HCT116 (cell line): ENCODE measurements at regions not wholly inside any gene's neighbourhood (a gene's known extent, or its start where the extent isn't known, plus 50 kb on each side); places are given as distances from the start of the nearest gene placed in this dataset.
"Not testable (repeated sequence)": the region's sequence is repeated elsewhere in the genome, so short reads cannot be mapped to it uniquely, and the experiment has no call there.

Source experiments
- CEBPB ChIP-seq: IDR thresholded peaks from 2 replicates; pipeline ENCODE4 v1.6.1; 2012; ENCODE audit warnings: low read depth
- CTCF ChIP-seq, 3 experiments: fragments of 200-600 bp in 1 of 3; sonication (generic) in 1 of 3; IDR thresholded peaks in 2 of 3; conservative IDR thresholded peaks in 1 of 3; 2 replicates each; pipeline ENCODE4 v1.5.1; 2012 to 2017; ENCODE audit warnings: low read depth in 2 of 3, low read length in 2 of 3, antibody characterized with exemption in 1 of 3, borderline replicate concordance in 1 of 3, control low read depth in 1 of 3, mild to moderate bottlenecking in 1 of 3, mixed read lengths in 1 of 3, mixed run types in 1 of 3, moderate library complexity in 1 of 3; ENCODE audit not compliant: insufficient read depth in 1 of 3
- ELF1 ChIP-seq: IDR thresholded peaks from 2 replicates; pipeline ENCODE4 v1.6.1; 2012; ENCODE audit warnings: low read depth, borderline replicate concordance
- EZH2 ChIP-seq: fragments of 200-600 bp; sonication (generic); IDR thresholded peaks from 2 replicates; pipeline ENCODE4 v1.6.1; 2017; ENCODE audit warnings: antibody characterized with exemption, mixed run types
- FOSL1 ChIP-seq: IDR thresholded peaks from 2 replicates; pipeline ENCODE4 v1.6.1; 2012; ENCODE audit warnings: low read depth
- POLR2A ChIP-seq: IDR thresholded peaks from 2 replicates; pipeline ENCODE4 v1.7.0; 2011; ENCODE audit warnings: borderline replicate concordance; ENCODE audit not compliant: insufficient read depth, insufficient read length; ENCODE audit errors: extremely low read depth
- POLR2AphosphoS5 ChIP-seq: IDR thresholded peaks from 2 replicates; pipeline ENCODE4 v1.6.1; 2011; ENCODE audit warnings: mild to moderate bottlenecking, low read depth, low read length, moderate library complexity
- RAD21 ChIP-seq: IDR thresholded peaks from 2 replicates; pipeline ENCODE4 v1.6.1; 2012; ENCODE audit warnings: low read depth, mild to moderate bottlenecking
- ZBTB33 ChIP-seq: IDR thresholded peaks from 2 replicates; pipeline ENCODE4 v1.6.1; 2011; ENCODE audit warnings: mild to moderate bottlenecking, low read length, moderate library complexity; ENCODE audit not compliant: insufficient replicate concordance; ENCODE audit errors: extremely low read depth
- ZNF274 ChIP-seq: fragments of 200-500 bp; sonication (Bioruptor generic); IDR thresholded peaks from 2 replicates; pipeline ENCODE4 v1.6.1; 2014; ENCODE audit warnings: mild to moderate bottlenecking, low read depth, low read length, inconsistent platforms
- TF ChIP-seq, protein P1 (sequence below): IDR thresholded peaks from 2 replicates; pipeline ENCODE4 v1.6.1; 2012; ENCODE audit warnings: low read depth

DNA sequence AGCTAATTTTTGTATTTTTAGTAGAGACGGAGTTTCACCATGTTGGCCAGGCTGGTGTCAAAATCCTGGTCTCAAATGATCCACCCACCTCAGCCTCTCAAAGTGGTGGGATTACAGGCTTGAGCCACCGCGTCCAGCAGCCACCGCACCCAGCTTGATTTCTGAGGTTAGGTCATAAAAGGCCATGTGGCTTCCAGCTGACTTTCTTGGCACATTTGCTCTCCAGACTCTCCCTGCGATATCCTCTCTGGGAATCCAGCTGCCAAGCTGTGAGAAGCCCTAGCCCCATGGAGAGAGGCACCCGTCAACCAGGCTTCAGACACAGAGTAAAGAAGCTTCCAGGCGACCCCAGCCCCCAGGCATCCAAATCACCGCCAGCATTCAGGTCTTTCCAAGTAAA is 58.2 kb upstream of the SPDYE9 start:
- TF ChIP-seq FOSL1; CTCF (IDR thresholded peaks at IDR 0.05 in 2 of 3, conservative IDR thresholded peaks at IDR 0.05 in 1 of 3; ENCODE audit: borderline replicate concordance in 1 of 3, insufficient read depth in 1 of 3, low read depth in 2 of 3, low read length in 2 of 3); POLR2A; ELF1; CEBPB; POLR2AphosphoS5; EZH2; ZBTB33; ZNF274; RAD21: not testable (repeated sequence)
- TF ChIP-seq, protein P1, sequence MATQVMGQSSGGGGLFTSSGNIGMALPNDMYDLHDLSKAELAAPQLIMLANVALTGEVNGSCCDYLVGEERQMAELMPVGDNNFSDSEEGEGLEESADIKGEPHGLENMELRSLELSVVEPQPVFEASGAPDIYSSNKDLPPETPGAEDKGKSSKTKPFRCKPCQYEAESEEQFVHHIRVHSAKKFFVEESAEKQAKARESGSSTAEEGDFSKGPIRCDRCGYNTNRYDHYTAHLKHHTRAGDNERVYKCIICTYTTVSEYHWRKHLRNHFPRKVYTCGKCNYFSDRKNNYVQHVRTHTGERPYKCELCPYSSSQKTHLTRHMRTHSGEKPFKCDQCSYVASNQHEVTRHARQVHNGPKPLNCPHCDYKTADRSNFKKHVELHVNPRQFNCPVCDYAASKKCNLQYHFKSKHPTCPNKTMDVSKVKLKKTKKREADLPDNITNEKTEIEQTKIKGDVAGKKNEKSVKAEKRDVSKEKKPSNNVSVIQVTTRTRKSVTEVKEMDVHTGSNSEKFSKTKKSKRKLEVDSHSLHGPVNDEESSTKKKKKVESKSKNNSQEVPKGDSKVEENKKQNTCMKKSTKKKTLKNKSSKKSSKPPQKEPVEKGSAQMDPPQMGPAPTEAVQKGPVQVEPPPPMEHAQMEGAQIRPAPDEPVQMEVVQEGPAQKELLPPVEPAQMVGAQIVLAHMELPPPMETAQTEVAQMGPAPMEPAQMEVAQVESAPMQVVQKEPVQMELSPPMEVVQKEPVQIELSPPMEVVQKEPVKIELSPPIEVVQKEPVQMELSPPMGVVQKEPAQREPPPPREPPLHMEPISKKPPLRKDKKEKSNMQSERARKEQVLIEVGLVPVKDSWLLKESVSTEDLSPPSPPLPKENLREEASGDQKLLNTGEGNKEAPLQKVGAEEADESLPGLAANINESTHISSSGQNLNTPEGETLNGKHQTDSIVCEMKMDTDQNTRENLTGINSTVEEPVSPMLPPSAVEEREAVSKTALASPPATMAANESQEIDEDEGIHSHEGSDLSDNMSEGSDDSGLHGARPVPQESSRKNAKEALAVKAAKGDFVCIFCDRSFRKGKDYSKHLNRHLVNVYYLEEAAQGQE, result not testable (repeated sequence)
